ENCODE measurements at regions not wholly inside any gene's neighbourhood (a gene's known extent, or its start where the extent isn't known, plus 50 kb on each side); places are given as distances from the start of the nearest gene placed in this dataset.

DNA sequence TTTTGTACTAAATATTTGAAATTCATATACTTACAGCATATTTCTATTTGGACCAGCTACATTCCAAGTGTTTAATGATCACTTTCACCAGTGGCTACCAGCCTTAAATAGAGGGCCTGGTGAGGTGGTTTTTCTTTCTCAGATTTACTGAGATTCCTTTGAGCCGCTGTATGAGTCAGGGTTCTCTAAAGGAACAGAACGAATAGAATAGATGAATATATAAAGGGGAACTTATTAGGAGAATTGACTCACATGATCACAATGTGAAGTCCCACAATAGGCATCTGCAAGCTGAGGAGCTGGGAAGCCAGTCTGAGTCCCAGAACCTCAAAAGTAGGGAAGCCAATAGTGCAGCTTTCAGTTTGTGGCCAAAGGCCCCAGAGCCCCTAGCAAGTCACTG, 146.2 kb upstream of the TLL1 start:
- Mint-ChIP-seq H3K27me3 (ENCODE audit: low read depth in 3 of 3) (no peaks in the 10 kb centered on the region), H3K27ac (no peak overlapping the region), H3K4me1 (no peaks in the 10 kb centered on the region), H3K9me3 (peaks cover 0 to 7% (median 3%) of the 10 kb centered on the region in 7 donors), H3K4me3 (no peak overlapping the region), H3K36me3 (no peaks in the 10 kb centered on the region)
- intact Hi-C loops (cut with micrococcal nuclease): no loop called here
- H3K27me3 ChIP-seq (ENCODE audit: control insufficient read depth in 2 of 2, insufficient read depth in 2 of 2, low read length in 2 of 2): no peaks in the 10 kb centered on the region
- no peaks in the 10 kb centered on the region for H3K36me3 ChIP-seq (replicated peaks in 1 of 2; ENCODE audit: control insufficient read depth in 1 of 2, insufficient read depth in 2 of 2, low read length in 2 of 2)
- no peak overlapping the region for H2AFZ ChIP-seq (ENCODE audit: insufficient read depth, low read depth, low read length, poor library complexity, severe bottlenecking)
- no peaks in the 10 kb centered on the region for H3K4me1 ChIP-seq (ENCODE audit: control insufficient read depth in 1 of 2, insufficient read depth in 2 of 2, low read length in 2 of 2)
- no peak for TF ChIP-seq CTCF (IDR thresholded peaks at IDR 0.05)
- H4K20me1 ChIP-seq (ENCODE audit: insufficient read depth, low read length): no peaks in the 10 kb centered on the region
- no peak for DNase-seq
- WGBS (ENCODE audit: insufficient coverage): 83% methylated on average over 1 of the region's 2 CpGs
- H3K4me2 ChIP-seq (replicated peaks; ENCODE audit: extremely low read depth, low read length, poor library complexity, severe bottlenecking): no peak overlapping the region
- no peak overlapping the region for H3K4me3 ChIP-seq (replicated peaks in 1 of 3; ENCODE audit: low read depth in 2 of 3, low read length in 3 of 3)
- no peaks in the 10 kb centered on the region for H3K79me2 ChIP-seq (ENCODE audit: insufficient read depth, low read length)
- no peak overlapping the region for H3K9ac ChIP-seq (ENCODE audit: insufficient read depth, low read length, poor library complexity, severe bottlenecking)
- no peaks in the 10 kb centered on the region for H3K9me3 ChIP-seq (replicated peaks in 1 of 2; ENCODE audit: control insufficient read depth in 1 of 2, insufficient read depth in 1 of 2, low read length in 2 of 2)
- H3K27ac ChIP-seq (ENCODE audit: low read depth in 1 of 2, low read length in 2 of 2): no peak overlapping the region

DNA sequence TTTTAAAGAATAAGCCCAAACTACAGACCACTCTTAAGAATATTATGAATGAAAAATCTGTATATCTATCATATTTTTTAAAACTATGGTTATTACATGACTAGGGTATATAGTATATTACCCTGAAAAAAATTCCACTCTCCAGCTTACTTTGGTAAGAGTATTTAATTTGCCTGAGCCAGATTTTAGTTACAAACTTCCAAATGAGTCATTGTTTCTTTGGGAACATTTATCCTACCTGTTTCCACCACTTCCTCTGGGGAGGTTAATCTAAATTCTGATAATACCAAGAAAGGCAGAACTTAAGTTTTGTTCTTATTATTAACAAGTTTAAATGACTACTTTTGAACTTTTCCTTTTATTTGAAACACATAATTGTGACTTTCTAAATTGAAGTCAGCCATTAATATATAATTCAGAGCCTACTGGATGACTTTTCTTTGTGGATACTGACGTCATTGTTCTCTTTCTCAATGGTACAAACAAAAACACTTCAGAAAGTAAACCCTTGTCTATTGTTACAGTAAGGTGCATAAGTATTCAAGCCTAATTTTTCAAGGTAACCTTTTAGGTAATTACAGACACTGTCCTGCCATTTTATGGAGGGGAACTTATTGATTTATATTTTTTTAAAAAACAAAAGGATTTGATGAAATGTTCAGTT, 135.6 kb upstream of the TLL1 start:
- intact Hi-C loops (cut with micrococcal nuclease): no loop called here
- Histone ChIP-seq H2AFZ (ENCODE audit: insufficient read depth, low read depth, low read length, poor library complexity, severe bottlenecking) (no peak overlapping the region), H3K4me1 (ENCODE audit: control insufficient read depth in 1 of 2, insufficient read depth in 2 of 2, low read length in 2 of 2) (no peaks in the 10 kb centered on the region), H3K4me3 (replicated peaks in 1 of 3; ENCODE audit: low read depth in 2 of 3, low read length in 3 of 3) (no peak overlapping the region), H3K36me3 (replicated peaks in 1 of 2; ENCODE audit: control insufficient read depth in 1 of 2, insufficient read depth in 2 of 2, low read length in 2 of 2) (no peaks in the 10 kb centered on the region), H3K9me3 (replicated peaks in 1 of 2; ENCODE audit: control insufficient read depth in 1 of 2, insufficient read depth in 1 of 2, low read length in 2 of 2) (peaks cover 0 to 7% of the 10 kb centered on the region in 2 donors), H3K79me2 (ENCODE audit: insufficient read depth, low read length) (no peaks in the 10 kb centered on the region), H3K9ac (ENCODE audit: insufficient read depth, low read length, poor library complexity, severe bottlenecking) (no peak overlapping the region), H3K27me3 (ENCODE audit: control insufficient read depth in 2 of 2, insufficient read depth in 2 of 2, low read length in 2 of 2) (no peaks in the 10 kb centered on the region), H3K4me2 (replicated peaks; ENCODE audit: extremely low read depth, low read length, poor library complexity, severe bottlenecking) (no peak overlapping the region), H4K20me1 (ENCODE audit: insufficient read depth, low read length) (no peaks in the 10 kb centered on the region), H3K27ac (ENCODE audit: low read depth in 1 of 2, low read length in 2 of 2) (no peak overlapping the region)
- no peak for TF ChIP-seq CTCF (IDR thresholded peaks at IDR 0.05)
- no CpG with 5 or more reads among the region's 1 CpG for WGBS (ENCODE audit: insufficient coverage)
- no peak for DNase-seq
- Mint-ChIP-seq H3K4me3 (no peak overlapping the region), H3K27me3 (ENCODE audit: low read depth in 3 of 3) (no peaks in the 10 kb centered on the region), H3K27ac (no peak overlapping the region), H3K36me3 (no peaks in the 10 kb centered on the region), H3K9me3 (peaks cover 0 to 9% (median 4%) of the 10 kb centered on the region in 7 donors), H3K4me1 (no peaks in the 10 kb centered on the region)

Measured in CD14-positive monocyte (primary cell).